ENCODE measurements at regions not wholly inside any gene's neighbourhood (a gene's known extent, or its start where the extent isn't known, plus 50 kb on each side); places are given as distances from the start of the nearest gene placed in this dataset.

DNA sequence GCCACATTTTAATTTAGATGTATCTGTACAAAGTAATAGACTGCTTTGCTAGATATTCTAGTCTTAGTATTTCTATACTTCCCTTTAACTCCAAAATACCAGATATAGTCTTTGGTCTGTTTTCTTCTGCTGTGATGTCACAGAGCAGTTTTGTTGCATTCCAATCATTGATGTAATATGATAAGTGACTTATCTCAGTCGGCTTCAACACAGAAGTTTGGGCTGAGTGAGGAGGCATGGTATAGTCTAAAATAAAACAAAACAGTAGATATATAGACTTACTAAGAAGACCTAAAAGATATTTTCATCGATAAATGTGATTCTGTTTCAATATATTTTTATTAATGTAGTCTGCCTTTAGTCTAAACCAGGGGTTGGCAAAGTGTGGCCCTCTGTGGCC lies 169.9 kb downstream of the DCK start:
- DNase-seq (no peak), ATAC-seq (no peak)
- intact Hi-C loops (cut with DNase I): no loop called here
- Histone ChIP-seq H3K4me3 (no peak overlapping the region), H3K9me3 (no peaks in the 10 kb centered on the region), H3K27ac (no peak overlapping the region), H3K36me3 (no peaks in the 10 kb centered on the region), H3K4me1 (no peaks in the 10 kb centered on the region), H3K27me3 (no peaks in the 10 kb centered on the region)
- TF ChIP-seq, protein P1, sequence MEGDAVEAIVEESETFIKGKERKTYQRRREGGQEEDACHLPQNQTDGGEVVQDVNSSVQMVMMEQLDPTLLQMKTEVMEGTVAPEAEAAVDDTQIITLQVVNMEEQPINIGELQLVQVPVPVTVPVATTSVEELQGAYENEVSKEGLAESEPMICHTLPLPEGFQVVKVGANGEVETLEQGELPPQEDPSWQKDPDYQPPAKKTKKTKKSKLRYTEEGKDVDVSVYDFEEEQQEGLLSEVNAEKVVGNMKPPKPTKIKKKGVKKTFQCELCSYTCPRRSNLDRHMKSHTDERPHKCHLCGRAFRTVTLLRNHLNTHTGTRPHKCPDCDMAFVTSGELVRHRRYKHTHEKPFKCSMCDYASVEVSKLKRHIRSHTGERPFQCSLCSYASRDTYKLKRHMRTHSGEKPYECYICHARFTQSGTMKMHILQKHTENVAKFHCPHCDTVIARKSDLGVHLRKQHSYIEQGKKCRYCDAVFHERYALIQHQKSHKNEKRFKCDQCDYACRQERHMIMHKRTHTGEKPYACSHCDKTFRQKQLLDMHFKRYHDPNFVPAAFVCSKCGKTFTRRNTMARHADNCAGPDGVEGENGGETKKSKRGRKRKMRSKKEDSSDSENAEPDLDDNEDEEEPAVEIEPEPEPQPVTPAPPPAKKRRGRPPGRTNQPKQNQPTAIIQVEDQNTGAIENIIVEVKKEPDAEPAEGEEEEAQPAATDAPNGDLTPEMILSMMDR (IDR thresholded peaks at IDR 0.05): no peak
- 39 to 64% methylated on average over 2 of the region's 2 CpGs for WGBS, 2 donors

DNA sequence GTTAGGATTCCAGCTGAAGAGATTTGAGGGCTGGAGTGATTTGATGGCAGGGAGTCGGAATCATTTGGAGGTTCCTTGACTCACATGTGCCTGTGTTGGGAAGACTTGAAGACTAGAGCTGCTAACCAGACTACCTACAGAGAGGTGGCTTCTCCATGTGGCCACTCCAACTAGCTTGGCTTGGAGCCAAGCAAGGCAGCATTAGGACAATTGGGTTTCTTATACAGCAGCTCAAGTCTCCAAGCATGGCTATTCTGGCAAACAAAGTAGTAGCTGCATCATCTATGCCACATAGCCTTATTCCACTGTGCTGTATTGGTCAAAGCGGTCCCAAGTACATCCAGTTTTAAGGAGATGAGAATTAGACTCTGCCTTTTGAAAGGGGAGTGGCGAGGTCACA lies 171.7 kb upstream of the SLC4A4 start:
- Histone ChIP-seq H3K36me3 (no peaks in the 10 kb centered on the region), H3K4me1 (no peaks in the 10 kb centered on the region), H3K4me3 (no peak overlapping the region), H3K27ac (no peak overlapping the region), H3K9me3 (no peaks in the 10 kb centered on the region), H3K27me3 (no peaks in the 10 kb centered on the region)
- 94 to 95% methylated on average over 3 of the region's 3 CpGs for WGBS, 2 donors
- ATAC-seq (no peak), DNase-seq (no peak)
- intact Hi-C loops (cut with DNase I): no loop called here
- TF ChIP-seq, protein P1 (IDR thresholded peaks at IDR 0.05): no peak

GRCh38 chr4:71171592-71171991 lies 167.2 kb upstream of the SLC4A4 start:
- WGBS, 2 donors: 98% methylated on average over 2 of the region's 2 CpGs
- Histone ChIP-seq H3K9me3 (peaks cover 0 to 8% (median 0%) of the 10 kb centered on the region in 11 donors), H3K4me3 (no peak overlapping the region), H3K27ac (no peak overlapping the region), H3K4me1 (no peaks in the 10 kb centered on the region), H3K36me3 (no peaks in the 10 kb centered on the region), H3K27me3 (peaks cover 0 to 5% (median 0%) of the 10 kb centered on the region in 7 donors)
- no peak for ATAC-seq
- intact Hi-C loops (cut with DNase I): no loop called here
- TF ChIP-seq, protein P1 (IDR thresholded peaks at IDR 0.05): no peak
- no peak for DNase-seq

DNA sequence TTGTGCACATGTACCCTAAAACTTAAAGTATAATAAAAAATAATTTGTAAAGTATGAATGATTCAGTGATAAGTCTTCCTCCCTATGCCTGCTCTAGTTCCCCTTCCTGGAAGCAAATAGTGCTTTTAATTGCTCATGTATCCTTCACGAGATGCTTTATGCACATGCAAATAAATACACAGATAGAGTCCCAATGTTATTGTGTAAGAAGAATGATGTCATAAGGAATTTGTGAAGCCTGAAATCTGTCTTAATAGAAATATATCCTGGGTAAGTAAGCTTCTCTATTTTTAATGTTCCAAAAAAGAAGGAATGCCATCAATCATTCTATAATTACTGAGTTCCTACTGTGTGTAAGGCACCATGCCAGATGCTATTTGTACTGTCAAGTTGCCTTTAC lies 157.5 kb upstream of the SLC4A4 start:
- H3K27ac ChIP-seq: no peak overlapping the region
- peaks cover 0 to 21% (median 3%) of the 10 kb centered on the region in 7 donors for H3K27me3 ChIP-seq
- intact Hi-C loops (cut with DNase I): loop anchor here in 7 of 10 donors (5.0 to 10.0 kb wide), 7 partner anchors 53 to 533 kb away; no protein-coding TSS in a partner anchor
- no peak overlapping the region for H3K4me3 ChIP-seq
- TF ChIP-seq, protein P1 (IDR thresholded peaks at IDR 0.05): no peak
- 66 to 75% methylated on average over 1 of the region's 1 CpG for WGBS, 2 donors
- H3K4me1 ChIP-seq: peaks cover 0 to 16% (median 5%) of the 10 kb centered on the region in 9 donors
- no peak for ATAC-seq
- H3K9me3 ChIP-seq: no peaks in the 10 kb centered on the region
- no peak for DNase-seq
- H3K36me3 ChIP-seq: no peaks in the 10 kb centered on the region
